GM19240 (cell line): ENCODE measurements at regions not wholly inside any gene's neighbourhood (a gene's known extent, or its start where the extent isn't known, plus 50 kb on each side); places are given as distances from the start of the nearest gene placed in this dataset.
"Not testable (repeated sequence)": the region's sequence is repeated elsewhere in the genome, so short reads cannot be mapped to it uniquely, and the experiment has no call there.

Source experiments
- DNase-seq: peaks from one replicate; pipeline ENCODE4 v3.0.0; 2011; ENCODE audit warnings: low spot score; ENCODE audit not compliant: insufficient read length

GRCh38 chr6:3920321-3920720 lies 71.1 kb downstream of the FAM50B start:
- no peak for DNase-seq

GRCh38 chr6:3921663-3922062 lies 72.5 kb downstream of the FAM50B start:
- no peak for DNase-seq

GRCh38 chr6:3922619-3923018 lies 73.4 kb downstream of the FAM50B start:
- DNase-seq = not testable (repeated sequence)

GRCh38 chr6:3925223-3926149 lies 76.3 kb downstream of the FAM50B start:
- DNase-seq = not testable (repeated sequence)

DNA sequence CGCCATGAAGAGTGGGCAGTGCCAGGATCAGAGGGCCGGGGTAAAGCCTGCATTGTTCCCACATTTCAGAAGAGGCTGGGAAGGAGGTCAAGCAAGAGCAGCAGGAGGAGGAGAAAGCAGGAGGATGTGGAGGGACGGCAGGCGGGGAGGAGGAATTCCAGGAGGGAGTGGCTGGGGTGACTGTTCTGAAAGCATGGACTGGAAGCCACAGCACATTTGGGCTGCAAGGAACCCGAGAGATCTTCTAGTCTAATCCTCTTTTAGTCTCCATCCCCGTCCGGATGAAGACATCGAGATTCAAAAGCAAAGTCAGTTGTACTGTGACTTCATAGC lies 76.9 kb downstream of the FAM50B start:
- no peak for DNase-seq

- DNase-seq = no peak
These were observed 78.9 kb downstream of the FAM50B start for GRCh38 chr6:3928111-3928510.

DNA sequence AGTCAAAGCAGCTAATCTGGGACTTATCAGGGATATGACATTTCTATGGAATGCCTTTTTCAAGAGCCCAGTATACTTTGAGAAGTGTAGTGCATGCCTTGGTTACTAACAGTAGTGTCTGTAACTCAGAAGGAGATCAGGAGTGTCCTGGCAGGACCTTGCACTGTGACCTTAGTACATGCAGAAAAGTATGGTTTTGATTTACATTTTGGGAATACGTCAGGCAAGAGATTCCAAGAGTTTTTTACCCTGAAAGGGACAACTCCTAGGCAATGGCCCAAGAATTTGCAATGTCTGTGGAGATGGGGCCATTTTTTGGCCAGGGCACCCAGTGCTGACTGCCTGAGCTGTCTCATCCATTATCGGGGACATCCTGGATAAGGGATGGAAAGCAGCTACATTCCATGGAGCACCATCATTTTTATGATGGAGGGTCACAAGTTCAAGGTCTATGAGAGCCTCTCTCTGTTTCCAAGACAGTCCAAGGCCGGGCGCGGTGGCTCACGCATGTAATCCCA lies 80.2 kb downstream of the FAM50B start:
- DNase-seq = no peak

GRCh38 chr6:3937438-3937837 lies 88.3 kb downstream of the FAM50B start:
- no peak for DNase-seq

DNA sequence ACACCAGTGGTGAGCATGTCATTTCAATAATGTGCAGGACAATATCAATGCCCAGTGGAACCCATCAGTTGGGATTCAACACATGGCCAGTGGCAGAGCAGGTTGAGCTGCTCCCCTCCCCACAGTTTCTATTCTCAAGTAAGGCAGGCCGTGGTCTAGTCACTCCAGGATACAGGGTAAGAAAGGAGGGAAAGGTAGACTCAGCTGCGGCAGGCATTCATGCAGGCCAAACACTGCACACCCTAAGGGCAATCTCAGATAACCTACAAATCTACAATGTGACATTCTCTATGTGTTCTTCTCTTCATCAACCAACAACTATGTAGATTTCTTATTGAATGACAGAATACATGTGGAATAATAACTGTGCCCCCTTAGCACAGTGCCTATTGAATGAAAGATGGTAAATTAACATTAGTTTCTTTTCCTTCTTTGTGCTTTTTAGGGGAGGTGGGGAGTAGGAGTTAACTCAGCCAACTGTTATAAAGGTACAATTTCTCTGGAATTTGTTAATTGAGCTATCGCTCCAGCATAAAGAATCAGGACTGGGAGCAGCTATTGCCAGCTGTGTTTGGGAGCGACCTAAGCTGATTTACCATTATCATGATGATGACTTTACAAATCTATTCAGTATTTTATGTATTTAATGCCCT lies 89.7 kb downstream of the FAM50B start:
- DNase-seq = no peak

- DNase-seq = no peak
These were observed 90.3 kb downstream of the FAM50B start for GRCh38 chr6:3939368-3939958.

DNA sequence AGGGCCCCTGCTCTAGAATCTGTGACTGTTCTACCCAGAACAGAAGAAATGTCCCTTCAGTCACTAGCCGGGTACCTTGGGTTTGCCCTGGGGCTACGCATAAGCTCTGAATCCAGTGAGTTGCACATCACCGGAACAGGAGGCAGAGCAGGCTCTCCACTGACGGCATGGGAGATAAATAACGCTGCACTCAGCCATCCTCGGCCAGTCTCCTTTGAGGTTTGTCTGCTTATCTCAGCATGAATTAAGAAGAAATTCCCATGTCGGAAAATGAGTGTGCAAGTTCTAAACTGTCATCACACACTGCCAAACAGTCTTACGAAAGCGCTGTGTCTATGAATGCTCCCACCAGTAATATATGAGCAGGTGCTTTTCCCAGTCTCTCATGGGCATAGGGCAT lies 90.8 kb downstream of the FAM50B start:
- no peak for DNase-seq

DNA sequence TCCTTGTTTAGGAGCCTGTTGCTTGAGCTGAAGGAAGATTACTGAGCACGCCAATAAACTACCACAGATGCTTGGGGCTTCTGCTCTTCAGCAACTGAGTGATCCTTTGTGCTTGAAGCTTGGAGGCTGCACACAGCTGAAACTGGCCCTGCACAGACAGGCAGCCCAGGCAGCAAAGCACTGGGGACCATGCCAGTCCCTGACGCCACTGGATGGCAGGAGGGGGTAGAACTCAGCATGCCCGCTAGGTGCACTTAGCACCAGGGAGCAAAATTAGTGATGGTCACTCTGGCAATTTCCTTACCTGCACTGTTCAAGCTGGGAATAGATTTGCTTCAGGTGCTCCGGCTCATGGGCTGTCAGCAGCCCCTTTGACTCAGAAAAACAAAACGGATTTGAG lies 91.5 kb downstream of the FAM50B start:
- DNase-seq = no peak

GRCh38 chr6:3943331-3943765 lies 94.2 kb downstream of the FAM50B start:
- no peak for DNase-seq

GRCh38 chr6:3944246-3944645 lies 95.1 kb downstream of the FAM50B start:
- no peak for DNase-seq

DNA sequence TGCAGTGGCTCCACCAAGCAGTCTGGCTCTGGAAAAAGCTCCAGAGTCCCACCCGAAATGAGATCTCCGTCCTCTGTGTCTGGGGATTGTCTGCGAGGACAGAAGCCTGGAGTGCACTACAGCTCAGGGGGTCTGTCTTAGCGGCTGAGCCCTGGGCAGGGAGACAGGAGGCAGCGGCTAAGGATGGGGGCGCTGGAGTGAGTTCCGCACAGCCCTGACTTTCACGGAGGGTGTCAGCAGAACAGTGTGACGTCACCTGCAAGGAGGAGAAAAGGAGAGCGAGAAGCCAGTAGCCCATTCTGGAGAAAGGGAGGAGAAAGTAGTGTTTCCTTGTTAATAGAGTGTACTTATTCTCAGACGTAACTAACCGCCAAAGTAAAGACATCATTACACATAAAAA lies 97.6 kb downstream of the FAM50B start:
- DNase-seq = no peak

DNA sequence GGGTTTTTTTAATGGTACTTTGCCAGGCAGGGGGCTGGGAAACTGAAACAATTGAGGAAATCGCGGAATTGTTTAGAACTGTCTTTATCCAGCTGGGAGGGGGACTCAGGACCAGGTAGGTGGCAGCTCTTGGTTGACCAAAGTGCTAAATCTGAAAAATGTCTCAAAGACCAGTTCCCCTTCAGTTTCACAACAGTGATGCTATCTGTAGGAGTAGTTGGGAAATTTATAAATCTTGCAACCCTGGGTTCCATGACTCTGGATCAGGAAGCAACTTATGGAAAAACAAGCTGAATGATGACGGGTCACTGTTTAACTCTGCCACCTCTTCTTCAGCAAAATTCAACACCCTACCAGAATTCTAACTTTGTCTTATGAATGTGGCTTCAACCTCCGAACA lies 99.7 kb downstream of the FAM50B start:
- no peak for DNase-seq

DNA sequence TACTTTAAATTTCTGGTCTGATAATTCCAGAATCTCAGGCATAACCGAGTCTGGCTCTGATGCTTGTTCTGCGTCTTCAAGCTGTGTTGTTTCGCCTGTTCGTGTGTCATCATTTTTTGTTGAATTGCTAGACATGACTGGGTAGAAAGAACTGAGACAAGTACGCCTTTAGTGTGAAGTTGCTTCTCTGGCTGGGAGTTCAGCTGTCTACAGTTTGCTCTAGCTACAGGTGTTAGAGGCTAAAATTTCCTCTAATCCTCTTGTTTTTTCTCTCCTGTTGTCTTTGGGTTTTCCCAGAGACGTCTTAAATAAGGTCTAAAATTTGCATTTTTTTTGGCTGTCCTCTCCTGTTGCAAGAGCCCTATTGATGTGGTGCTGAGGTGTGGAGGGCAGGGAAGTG lies 100.3 kb downstream of the FAM50B start:
- DNase-seq = no peak

GRCh38 chr6:3956054-3956453 lies 106.9 kb downstream of the FAM50B start:
- no peak for DNase-seq

- DNase-seq = no peak
These were observed 108.1 kb downstream of the FAM50B start for GRCh38 chr6:3957321-3957720.

DNA sequence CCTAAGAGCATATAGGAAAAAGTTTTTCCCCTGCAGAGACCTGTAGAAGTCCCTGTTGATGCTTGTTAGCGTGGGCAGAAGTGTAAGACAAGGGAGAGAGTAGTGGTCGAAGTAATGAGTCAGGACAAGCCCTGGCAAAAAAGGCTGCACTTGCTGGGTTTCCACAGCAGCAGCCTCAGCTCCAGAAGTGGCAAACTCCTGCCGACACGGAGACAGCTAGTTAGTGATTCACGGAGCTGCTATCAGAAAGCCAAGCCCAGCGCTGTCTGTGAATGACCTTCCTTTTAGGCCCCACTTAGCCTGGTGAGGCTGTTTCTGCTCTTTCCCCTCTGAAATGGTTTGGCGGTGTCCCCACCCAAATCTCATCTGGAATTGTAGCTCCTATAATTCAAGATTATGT lies 109.1 kb downstream of the FAM50B start:
- no peak for DNase-seq

GRCh38 chr6:3959385-3959784 lies 110.2 kb downstream of the FAM50B start:
- DNase-seq = no peak

DNA sequence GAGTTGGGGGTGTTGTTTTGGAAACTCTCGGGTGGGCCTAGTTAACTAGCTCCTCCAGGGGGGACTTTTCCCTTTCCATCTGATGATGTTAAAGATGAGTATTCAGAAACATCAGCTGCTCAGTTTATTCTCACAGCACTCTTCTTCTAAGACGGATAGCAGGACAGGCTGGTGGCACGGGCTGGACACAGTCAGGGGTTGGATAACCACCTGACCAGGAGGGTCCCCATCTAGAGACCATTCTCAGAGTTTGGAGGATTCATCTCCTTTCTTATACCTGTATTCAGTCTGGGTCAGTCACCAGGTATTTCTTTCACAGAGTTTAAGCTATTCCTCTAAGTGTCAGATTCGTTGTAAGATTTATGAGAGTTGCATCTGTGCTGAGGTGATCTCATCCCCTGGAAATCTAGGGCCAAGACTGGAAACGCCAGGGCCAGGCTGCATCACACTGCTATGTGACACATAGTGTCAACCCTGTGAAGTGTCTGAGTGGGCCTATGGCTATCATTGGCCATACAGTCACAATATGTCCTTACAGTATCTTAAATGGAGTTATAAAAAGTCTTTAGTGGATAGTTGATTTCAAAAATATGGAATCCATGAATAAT lies 111.7 kb downstream of the FAM50B start:
- no peak for DNase-seq
